Liver (tissue), 8 donors: ENCODE measurements at regions not wholly inside any gene's neighbourhood (a gene's known extent, or its start where the extent isn't known, plus 50 kb on each side); places are given as distances from the start of the nearest gene placed in this dataset.

Source experiments
- DNase-seq: peaks from one replicate; pipeline ENCODE4 v3.0.0-alpha.2; 2017; ENCODE audit warnings: low spot score
- H3K27ac ChIP-seq, 2 donors: one replicate each; pipeline ENCODE4 v1.7.0; 2013; ENCODE audit warnings: inconsistent platforms in 2 of 2, low read length in 2 of 2, control low read depth in 1 of 2, low read depth in 1 of 2, mild to moderate bottlenecking in 1 of 2
- H3K27me3 ChIP-seq, 4 donors: one replicate each; pipeline versions ENCODE4 v1.6.1 to v1.7.0; 2013; ENCODE audit warnings: low read length in 3 of 4, inconsistent platforms in 1 of 4, mild to moderate bottlenecking in 1 of 4, moderate library complexity in 1 of 4; ENCODE audit not compliant: control insufficient read depth in 4 of 4, insufficient read depth in 4 of 4
- H3K36me3 ChIP-seq, 4 donors: one replicate each; pipeline versions ENCODE4 v1.6.1 to v1.7.0; 2013; ENCODE audit warnings: low read length in 3 of 4, mild to moderate bottlenecking in 3 of 4, low read depth in 1 of 4, moderate library complexity in 1 of 4; ENCODE audit not compliant: control insufficient read depth in 4 of 4, insufficient read depth in 3 of 4
- H3K4me1 ChIP-seq, 4 donors: one replicate each; pipeline versions ENCODE4 v1.6.1 to v1.7.0; 2013; ENCODE audit warnings: low read length in 3 of 4, mild to moderate bottlenecking in 3 of 4, moderate library complexity in 1 of 4; ENCODE audit not compliant: control insufficient read depth in 4 of 4, insufficient read depth in 4 of 4
- H3K4me3 ChIP-seq, 3 donors: one replicate each; pipeline versions ENCODE4 v1.6.1 to v1.7.0; 2013; ENCODE audit warnings: low read length in 3 of 3, control low read depth in 1 of 3, low read depth in 1 of 3, mild to moderate bottlenecking in 1 of 3
- H3K9ac ChIP-seq, 2 donors: one replicate each; pipeline ENCODE4 v1.7.0; 2013; ENCODE audit warnings: low read length in 2 of 2, mild to moderate bottlenecking in 2 of 2, moderate library complexity in 2 of 2, control low read depth in 1 of 2, low read depth in 1 of 2
- H3K9me3 ChIP-seq, 4 donors: one replicate each; pipeline versions ENCODE4 v1.6.1 to v1.7.0; 2013; ENCODE audit warnings: low read length in 3 of 4; ENCODE audit not compliant: control insufficient read depth in 4 of 4
- ATF3 ChIP-seq: IDR thresholded peaks from 2 replicates; pipeline ENCODE4 v1.6.1; 2016; ENCODE audit warnings: antibody characterized with exemption
- CTCF ChIP-seq: fragments of 150-350 bp; IDR thresholded peaks from 2 replicates; pipeline ENCODE4 v1.5.1; 2017; ENCODE audit warnings: improper control_type of control experiment, low read depth, low read length; ENCODE audit not compliant: missing input control
- EGR1 ChIP-seq, 2 donors: IDR thresholded peaks; 2 replicates each; pipeline ENCODE4 v1.6.1; 2016 to 2018; ENCODE audit warnings: antibody characterized with exemption in 2 of 2, low read depth in 2 of 2
- FOXA2 ChIP-seq: IDR thresholded peaks from 2 replicates; pipeline ENCODE4 v1.6.1; 2016; ENCODE audit warnings: antibody characterized with exemption
- GABPA ChIP-seq, 2 donors: IDR thresholded peaks in 1 of 2; conservative IDR thresholded peaks in 1 of 2; 2 replicates each; pipeline ENCODE4 v1.6.1; 2016; ENCODE audit warnings: antibody characterized with exemption in 2 of 2, mild to moderate bottlenecking in 1 of 2, moderate library complexity in 1 of 2
- HNF4A ChIP-seq, 2 donors: conservative IDR thresholded peaks; 2 replicates each; pipeline ENCODE4 v1.6.1; 2016; ENCODE audit warnings: antibody characterized with exemption in 2 of 2, mild to moderate bottlenecking in 2 of 2
- JUND ChIP-seq, 2 donors: IDR thresholded peaks; 2 replicates each; pipeline ENCODE4 v1.6.1; 2016; ENCODE audit warnings: antibody characterized with exemption in 2 of 2
- MAX ChIP-seq: IDR thresholded peaks from 2 replicates; pipeline ENCODE4 v1.6.1; 2016; ENCODE audit warnings: antibody characterized with exemption
- RAD21 ChIP-seq, 2 donors: IDR thresholded peaks; 2 replicates each; pipeline ENCODE4 v1.6.1; 2016; ENCODE audit warnings: antibody characterized with exemption in 2 of 2, mild to moderate bottlenecking in 2 of 2
- REST ChIP-seq: IDR thresholded peaks from 2 replicates; pipeline ENCODE4 v1.6.1; 2016; ENCODE audit warnings: antibody characterized with exemption, mild to moderate bottlenecking
- RXRA ChIP-seq, 2 donors: IDR thresholded peaks; 2 replicates each; pipeline ENCODE4 v1.6.1; 2017 to 2018; ENCODE audit warnings: antibody characterized with exemption in 2 of 2, mild to moderate bottlenecking in 1 of 2
- SP1 ChIP-seq: IDR thresholded peaks from 2 replicates; pipeline ENCODE4 v1.6.1; 2018; ENCODE audit warnings: antibody characterized with exemption, mild to moderate bottlenecking
- YY1 ChIP-seq: IDR thresholded peaks from 2 replicates; pipeline ENCODE4 v1.6.1; 2016; ENCODE audit warnings: antibody characterized with exemption, mild to moderate bottlenecking
- ZBTB33 ChIP-seq: IDR thresholded peaks from 2 replicates; pipeline ENCODE4 v1.6.1; 2016; ENCODE audit warnings: antibody characterized with exemption
- WGBS: extraction: QIAGEN DNeasy Blood & Tissue Kit; methylation state at CpG from one replicate; pipeline ENCODE4 v1.1.7; 2013; 5-methylcytosine and 5-hydroxymethylcytosine counted together
- donor health status: healthy.
- donor health status: healthy.
- donor health status: healthy.
- donor health status: healthy.
- donor health status: healthy.

- no peak for TF ChIP-seq ZBTB33
- peak; percentile 67 to 73 for TF ChIP-seq HNF4A (conservative IDR thresholded peaks at IDR 0.05)
Observed at GRCh38 chr10:114723361-114723760, 65.3 kb upstream of the ABLIM1 start (continued).

GRCh38 chr10:114723991-114724715 lies 66.1 kb upstream of the ABLIM1 start:
- Histone ChIP-seq H3K36me3 (no peaks in the 10 kb centered on the region), H3K27ac (peak overlapping the region in 1 of 2 donors; percentile 16)

More at GRCh38 chr10:114723991-114724715, 66.1 kb upstream of the ABLIM1 start:
- DNase-seq, result no peak
- TF ChIP-seq RXRA (IDR thresholded peaks at IDR 0.05) (peak; percentile 92 to 93), HNF4A (conservative IDR thresholded peaks at IDR 0.05) (peak; percentile 76 to 81), JUND (IDR thresholded peaks at IDR 0.05) (peak in 1 of 2 donors; percentile 75), YY1 (peak; percentile 64), ATF3 (peak; percentile 47), GABPA (IDR thresholded peaks at IDR 0.05 in 1 of 2, conservative IDR thresholded peaks at IDR 0.05 in 1 of 2) (no peak), MAX (peak; percentile 52), FOXA2 (peak; percentile 48), EGR1 (IDR thresholded peaks at IDR 0.05; ENCODE audit: low read depth in 2 of 2) (no peak), SP1 (peak; percentile 26), RAD21 (IDR thresholded peaks at IDR 0.05) (peak in 1 of 2 donors; percentile 50), REST (peak; percentile 21), CTCF (no peak)
- Histone ChIP-seq H3K4me1 (peaks cover 10 to 56% (median 53%) of the 10 kb centered on the region in 4 donors), H3K9ac (no peak overlapping the region), H3K27me3 (no peaks in the 10 kb centered on the region), H3K4me3 (no peak overlapping the region), H3K9me3 (no peaks in the 10 kb centered on the region)
- WGBS, result 74% methylated on average over 3 of the region's 3 CpGs
